ENCODE measurements at regions not wholly inside any gene's neighbourhood (a gene's known extent, or its start where the extent isn't known, plus 50 kb on each side); places are given as distances from the start of the nearest gene placed in this dataset.

- CTCF ChIA-PET: no interaction called here
- H3K4me1 Mint-ChIP-seq: no peaks in the 10 kb centered on the region
- Histone ChIP-seq H3K9me3 (ENCODE audit: control extremely low read depth in 1 of 3, control insufficient read depth in 2 of 3, insufficient read depth in 1 of 3, low read length in 2 of 3) (peaks cover 0 to 4% (median 0%) of the 10 kb centered on the region in 3 donors), H3K4me2 (replicated peaks; ENCODE audit: low read depth, low read length, poor library complexity, severe bottlenecking) (no peak overlapping the region), H3K27ac (ENCODE audit: low read length in 2 of 2) (no peak overlapping the region), H2AFZ (ENCODE audit: insufficient read depth, low read depth, low read length, poor library complexity, severe bottlenecking) (no peak overlapping the region), H3K36me3 (replicated peaks in 1 of 2; ENCODE audit: control extremely low read depth in 1 of 2, control insufficient read depth in 1 of 2, extremely low read depth in 1 of 2, insufficient read depth in 2 of 2, low read length in 1 of 2) (no peaks in the 10 kb centered on the region), H3K9ac (ENCODE audit: low read length) (no peak overlapping the region), H3K4me1 (ENCODE audit: control insufficient read depth in 2 of 2, insufficient read depth in 2 of 2, low read length in 2 of 2) (no peaks in the 10 kb centered on the region), H3K79me2 (ENCODE audit: control insufficient read depth, insufficient read depth, low read length) (no peaks in the 10 kb centered on the region), H4K20me1 (ENCODE audit: control insufficient read depth, insufficient read depth, low read length, poor library complexity, severe bottlenecking) (no peaks in the 10 kb centered on the region), H3K27me3 (replicated peaks in 1 of 4; ENCODE audit: control extremely low read depth in 1 of 4, control insufficient read depth in 3 of 4, insufficient read depth in 4 of 4, low read length in 3 of 4) (no peaks in the 10 kb centered on the region), H3K4me3 (ENCODE audit: control extremely low read depth in 1 of 5, extremely low read depth in 1 of 5, insufficient read depth in 1 of 5, low read depth in 2 of 5, low read length in 4 of 5) (no peak overlapping the region)
- no peak overlapping the region for H3K27ac Mint-ChIP-seq
- DNase-seq: no peak
- ATAC-seq (ENCODE audit: low read depth): no peak
- intact Hi-C loops (cut with micrococcal nuclease): no loop called here
- no peak for TF ChIP-seq CTCF (IDR thresholded peaks at IDR 0.05)
- TF ChIP-seq EZH2 (IDR thresholded peaks at IDR 0.05; ENCODE audit: borderline replicate concordance, insufficient read depth, low read depth, low read length, poor library complexity, severe bottlenecking): no peak
- H3K4me3 Mint-ChIP-seq: no peak overlapping the region
- POLR2A ChIA-PET: no interaction called here
- no peaks in the 10 kb centered on the region for H3K9me3 Mint-ChIP-seq (ENCODE audit: insufficient read depth)
- WGBS (ENCODE audit: insufficient coverage): no CpG with 5 or more reads among the region's 1 CpG
- H3K27me3 Mint-ChIP-seq: no peaks in the 10 kb centered on the region
Observed at GRCh38 chr5:15406478-15406877, 93.5 kb upstream of the FBXL7 start.

- Histone ChIP-seq H3K9ac (ENCODE audit: low read length) (no peak overlapping the region), H2AFZ (ENCODE audit: insufficient read depth, low read depth, low read length, poor library complexity, severe bottlenecking) (no peak overlapping the region), H3K27ac (ENCODE audit: low read length in 2 of 2) (no peak overlapping the region), H3K36me3 (replicated peaks in 1 of 2; ENCODE audit: control extremely low read depth in 1 of 2, control insufficient read depth in 1 of 2, extremely low read depth in 1 of 2, insufficient read depth in 2 of 2, low read length in 1 of 2) (no peaks in the 10 kb centered on the region), H4K20me1 (ENCODE audit: control insufficient read depth, insufficient read depth, low read length, poor library complexity, severe bottlenecking) (no peaks in the 10 kb centered on the region), H3K4me2 (replicated peaks; ENCODE audit: low read depth, low read length, poor library complexity, severe bottlenecking) (no peak overlapping the region), H3K27me3 (replicated peaks in 1 of 4; ENCODE audit: control extremely low read depth in 1 of 4, control insufficient read depth in 3 of 4, insufficient read depth in 4 of 4, low read length in 3 of 4) (no peaks in the 10 kb centered on the region), H3K4me3 (ENCODE audit: control extremely low read depth in 1 of 5, extremely low read depth in 1 of 5, insufficient read depth in 1 of 5, low read depth in 2 of 5, low read length in 4 of 5) (no peak overlapping the region), H3K9me3 (ENCODE audit: control extremely low read depth in 1 of 3, control insufficient read depth in 2 of 3, insufficient read depth in 1 of 3, low read length in 2 of 3) (no peaks in the 10 kb centered on the region), H3K79me2 (ENCODE audit: control insufficient read depth, insufficient read depth, low read length) (no peaks in the 10 kb centered on the region), H3K4me1 (ENCODE audit: control insufficient read depth in 2 of 2, insufficient read depth in 2 of 2, low read length in 2 of 2) (no peaks in the 10 kb centered on the region)
- no peak overlapping the region for H3K27ac Mint-ChIP-seq
- no peak overlapping the region for H3K4me3 Mint-ChIP-seq
- intact Hi-C loops (cut with micrococcal nuclease): no loop called here
- no peak for TF ChIP-seq EZH2 (IDR thresholded peaks at IDR 0.05; ENCODE audit: borderline replicate concordance, insufficient read depth, low read depth, low read length, poor library complexity, severe bottlenecking)
- TF ChIP-seq CTCF (IDR thresholded peaks at IDR 0.05): no peak
- no CpG with 5 or more reads among the region's 1 CpG for WGBS (ENCODE audit: insufficient coverage)
- H3K4me1 Mint-ChIP-seq: no peaks in the 10 kb centered on the region
- H3K9me3 Mint-ChIP-seq (ENCODE audit: insufficient read depth): no peaks in the 10 kb centered on the region
- no peaks in the 10 kb centered on the region for H3K27me3 Mint-ChIP-seq
- no peak for ATAC-seq (ENCODE audit: low read depth)
- POLR2A ChIA-PET: no interaction called here
- CTCF ChIA-PET: no interaction called here
- no peak for DNase-seq
Observed at GRCh38 chr5:15393146-15393545, 106.8 kb upstream of the FBXL7 start.

All from B cell (primary cell).